AG04449 (cell line): ENCODE measurements at regions not wholly inside any gene's neighbourhood (a gene's known extent, or its start where the extent isn't known, plus 50 kb on each side); places are given as distances from the start of the nearest gene placed in this dataset.

Source experiments
- CTCF ChIA-PET: fragments of 350-600 bp; formaldehyde crosslinking; extraction: SDS; loops from one replicate; lab custom pipeline; 2021; ENCODE audit warnings: antibody characterized with exemption; lab: Yijun Ruan, JAX
- POLR2A ChIA-PET: fragments of 400-600, 350-600 bp; formaldehyde crosslinking; extraction: SDS; loops from one replicate; lab custom pipeline; 2020; ENCODE audit warnings: antibody characterized with exemption, inconsistent platforms; lab: Yijun Ruan, JAX
- DNase-seq: peaks from one replicate; pipeline ENCODE4 v3.0.0-alpha.2; 2010; ENCODE audit warnings: low read depth, low spot score
- H3K4me3 ChIP-seq: 2 replicates; pipeline ENCODE4 v1.5.1; 2011; ENCODE audit warnings: low read depth, mild to moderate bottlenecking, control low read depth, low read length
- TF ChIP-seq, protein P1 (sequence below): IDR thresholded peaks from one replicate; pipeline ENCODE4 v1.5.1; 2011; ENCODE audit warnings: mild to moderate bottlenecking, moderate library complexity, low read length, control low read depth, inconsistent platforms; ENCODE audit not compliant: insufficient read depth; ENCODE audit errors: missing control alignments

DNA sequence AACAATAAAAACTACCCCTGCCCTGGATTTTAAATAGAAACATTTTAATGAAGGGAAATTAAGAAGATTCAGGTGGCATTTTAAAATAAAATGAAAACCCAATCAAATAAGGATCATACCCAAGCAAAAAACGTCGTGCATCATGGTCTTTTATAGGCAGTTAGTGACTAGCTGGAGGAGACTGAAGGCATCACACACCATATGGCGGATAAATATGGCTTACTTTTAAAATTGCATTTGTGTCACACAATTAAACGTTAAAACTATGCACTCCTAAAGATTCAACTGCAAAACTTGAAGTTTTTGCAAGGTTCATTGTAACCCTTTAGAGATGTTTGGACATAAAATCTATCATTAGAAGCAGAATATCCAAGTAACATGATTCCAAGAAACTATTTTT is 200.1 kb upstream of the NRG3 start:
- no peak for DNase-seq
- no peak overlapping the region for H3K4me3 ChIP-seq
- TF ChIP-seq, protein P1, sequence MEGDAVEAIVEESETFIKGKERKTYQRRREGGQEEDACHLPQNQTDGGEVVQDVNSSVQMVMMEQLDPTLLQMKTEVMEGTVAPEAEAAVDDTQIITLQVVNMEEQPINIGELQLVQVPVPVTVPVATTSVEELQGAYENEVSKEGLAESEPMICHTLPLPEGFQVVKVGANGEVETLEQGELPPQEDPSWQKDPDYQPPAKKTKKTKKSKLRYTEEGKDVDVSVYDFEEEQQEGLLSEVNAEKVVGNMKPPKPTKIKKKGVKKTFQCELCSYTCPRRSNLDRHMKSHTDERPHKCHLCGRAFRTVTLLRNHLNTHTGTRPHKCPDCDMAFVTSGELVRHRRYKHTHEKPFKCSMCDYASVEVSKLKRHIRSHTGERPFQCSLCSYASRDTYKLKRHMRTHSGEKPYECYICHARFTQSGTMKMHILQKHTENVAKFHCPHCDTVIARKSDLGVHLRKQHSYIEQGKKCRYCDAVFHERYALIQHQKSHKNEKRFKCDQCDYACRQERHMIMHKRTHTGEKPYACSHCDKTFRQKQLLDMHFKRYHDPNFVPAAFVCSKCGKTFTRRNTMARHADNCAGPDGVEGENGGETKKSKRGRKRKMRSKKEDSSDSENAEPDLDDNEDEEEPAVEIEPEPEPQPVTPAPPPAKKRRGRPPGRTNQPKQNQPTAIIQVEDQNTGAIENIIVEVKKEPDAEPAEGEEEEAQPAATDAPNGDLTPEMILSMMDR: no peak
- POLR2A ChIA-PET: no interaction called here
- CTCF ChIA-PET: no interaction called here

DNA sequence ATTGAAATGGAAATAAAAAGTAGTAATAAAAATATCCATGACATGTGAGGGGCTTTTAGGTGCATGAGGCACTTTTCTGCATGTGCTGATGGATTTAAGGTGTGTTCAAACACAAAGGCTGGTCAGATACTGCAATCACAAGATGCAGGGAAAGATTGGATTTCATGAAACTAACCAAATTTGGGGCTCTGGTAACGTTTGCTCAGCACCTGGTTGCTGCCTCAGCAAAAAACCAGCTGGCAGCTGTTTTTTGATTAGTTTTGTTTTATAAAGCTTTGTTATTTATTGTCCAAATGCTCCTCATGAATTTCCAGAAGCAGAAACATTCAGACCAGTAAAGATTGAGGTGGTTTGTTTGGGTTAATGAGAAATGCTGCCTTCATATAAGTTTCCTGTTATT is 195.7 kb upstream of the NRG3 start:
- TF ChIP-seq, protein P1: no peak
- no peak for DNase-seq
- ChIA-PET CTCF (no interaction called here), POLR2A (no interaction called here)
- H3K4me3 ChIP-seq: no peak overlapping the region

DNA sequence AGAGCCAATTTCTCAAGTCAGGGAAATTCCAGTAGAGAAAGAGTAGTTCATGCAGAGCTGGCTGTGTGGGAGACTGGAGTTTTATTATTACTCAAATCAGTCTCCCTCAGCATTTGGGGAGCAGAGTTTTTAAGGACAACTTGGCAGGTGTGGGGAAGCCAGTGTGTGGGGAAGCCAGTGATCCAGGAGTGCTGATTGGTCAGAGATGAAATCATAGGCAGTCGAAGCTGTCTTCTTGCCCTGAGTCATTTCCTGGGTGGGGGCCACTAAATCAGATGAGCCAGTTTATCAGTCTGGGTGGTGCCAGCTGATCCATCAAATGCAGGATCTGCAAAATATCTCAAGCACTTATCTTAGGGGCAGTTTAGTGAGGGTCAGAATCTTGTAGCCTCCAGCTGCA is 194.6 kb upstream of the NRG3 start:
- no peak for DNase-seq
- ChIA-PET CTCF (no interaction called here), POLR2A (no interaction called here)
- TF ChIP-seq, protein P1: no peak
- H3K4me3 ChIP-seq: no peak overlapping the region

DNA sequence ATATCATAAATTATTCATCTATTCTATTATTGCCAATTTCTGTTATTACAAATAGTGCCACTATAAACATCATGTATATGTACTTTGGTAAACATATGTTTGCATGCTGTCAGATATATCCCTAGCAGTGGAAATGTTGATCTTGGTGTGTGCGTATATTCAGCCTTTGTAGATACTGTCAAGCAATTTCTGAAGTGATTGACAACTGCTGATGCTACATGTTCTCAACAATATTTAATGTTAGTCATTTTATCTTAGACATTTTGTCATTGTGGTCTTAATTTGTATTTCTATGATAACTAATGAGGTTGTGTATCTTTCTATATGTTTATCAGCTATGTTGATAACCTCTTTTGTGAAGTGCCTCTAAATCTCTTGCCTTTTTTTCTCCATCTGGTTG is 186.5 kb upstream of the NRG3 start:
- ChIA-PET CTCF (no interaction called here), POLR2A (no interaction called here)
- DNase-seq: no peak
- H3K4me3 ChIP-seq: no peak overlapping the region
- TF ChIP-seq, protein P1: no peak

DNA sequence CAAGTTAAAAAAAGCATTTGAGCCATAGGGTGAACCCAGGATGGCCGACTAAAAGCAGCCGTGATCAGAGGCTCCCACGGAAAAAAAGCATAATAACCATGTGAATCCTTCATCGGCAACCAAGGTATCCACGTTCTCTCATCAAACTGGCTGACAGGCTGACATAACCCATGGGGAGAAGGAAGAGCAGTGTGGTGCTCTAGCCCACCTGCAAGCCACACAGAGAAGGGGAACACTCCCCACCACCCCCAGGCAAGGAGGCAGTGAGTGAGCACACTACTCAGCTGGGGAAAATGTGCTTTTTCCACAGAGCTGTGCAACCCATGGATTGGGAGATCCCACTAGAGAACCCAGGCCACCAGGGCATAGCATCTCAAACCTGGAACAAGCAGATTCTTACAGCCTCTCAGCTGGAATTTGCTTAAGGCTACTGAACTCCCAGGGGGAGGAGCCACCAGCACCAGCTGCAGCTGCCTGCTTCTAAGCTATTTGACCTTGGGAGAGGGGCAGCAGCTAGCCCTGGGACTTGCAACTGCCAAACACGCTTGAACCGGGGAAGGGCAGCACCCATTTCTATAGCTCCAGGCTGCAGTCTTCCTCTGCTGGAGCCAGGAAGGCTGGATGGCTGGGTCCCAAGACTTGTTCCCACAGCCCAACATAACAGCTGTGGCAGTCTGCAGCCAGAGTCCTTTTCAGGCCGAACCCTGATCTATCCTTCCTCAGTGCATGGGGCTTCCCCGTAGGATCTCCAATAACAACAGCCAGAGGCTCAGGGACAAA is 178.2 kb upstream of the NRG3 start:
- no peak overlapping the region for H3K4me3 ChIP-seq
- ChIA-PET CTCF (no interaction called here), POLR2A (no interaction called here)
- DNase-seq: no peak
- TF ChIP-seq, protein P1: no peak

DNA sequence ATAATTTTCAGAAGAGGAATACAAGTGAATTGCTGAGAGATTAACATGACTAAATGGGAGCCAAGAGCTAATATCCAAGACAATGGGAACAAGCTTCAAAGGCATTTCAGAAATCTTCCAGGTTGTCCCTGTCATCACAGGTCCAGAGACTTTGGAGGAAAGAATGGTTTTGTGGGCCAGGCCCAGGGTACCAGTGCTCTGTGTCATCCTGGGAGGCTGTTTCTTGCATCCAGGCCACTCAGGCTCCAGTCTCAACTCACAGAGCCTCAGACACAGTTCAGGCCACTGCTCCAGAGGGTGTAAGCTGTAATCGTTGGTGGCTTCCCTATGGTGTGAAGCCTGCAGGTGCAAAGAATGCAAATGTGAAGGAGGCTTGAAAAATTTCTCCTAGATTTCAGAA is 170.4 kb upstream of the NRG3 start:
- TF ChIP-seq, protein P1: no peak
- ChIA-PET CTCF (no interaction called here), POLR2A (no interaction called here)
- no peak for DNase-seq
- H3K4me3 ChIP-seq: no peak overlapping the region
